ENCODE measurements at regions not wholly inside any gene's neighbourhood (a gene's known extent, or its start where the extent isn't known, plus 50 kb on each side); places are given as distances from the start of the nearest gene placed in this dataset.

DNA sequence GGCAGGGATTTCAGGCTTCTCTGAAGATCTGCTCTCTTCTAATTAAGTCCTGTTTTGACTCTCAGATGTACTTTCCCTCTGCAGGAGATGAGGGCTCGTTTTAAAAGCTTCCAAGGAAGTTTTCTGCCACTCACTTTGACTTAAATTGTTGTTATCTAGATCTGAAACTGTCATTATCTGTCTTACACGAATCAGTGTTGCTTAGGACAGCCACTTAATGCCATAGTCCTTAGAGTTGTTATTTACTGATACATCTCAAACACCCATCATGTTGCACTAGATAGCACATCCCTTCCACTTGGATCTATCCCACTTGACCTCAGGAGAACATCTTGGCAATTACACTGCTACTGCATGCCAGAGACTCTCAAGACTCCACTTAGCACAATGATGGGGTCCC lies 86.9 kb upstream of the FAT3 start:
- Mint-ChIP-seq H3K9me3 (peaks cover 6% of the 10 kb centered on the region), H3K36me3 (ENCODE audit: low read depth) (no peaks in the 10 kb centered on the region), H3K4me3 (no peak overlapping the region), H3K4me1 (ENCODE audit: low read depth) (no peaks in the 10 kb centered on the region), H3K27me3 (ENCODE audit: low read depth) (no peaks in the 10 kb centered on the region), H3K27ac (no peak overlapping the region)

DNA sequence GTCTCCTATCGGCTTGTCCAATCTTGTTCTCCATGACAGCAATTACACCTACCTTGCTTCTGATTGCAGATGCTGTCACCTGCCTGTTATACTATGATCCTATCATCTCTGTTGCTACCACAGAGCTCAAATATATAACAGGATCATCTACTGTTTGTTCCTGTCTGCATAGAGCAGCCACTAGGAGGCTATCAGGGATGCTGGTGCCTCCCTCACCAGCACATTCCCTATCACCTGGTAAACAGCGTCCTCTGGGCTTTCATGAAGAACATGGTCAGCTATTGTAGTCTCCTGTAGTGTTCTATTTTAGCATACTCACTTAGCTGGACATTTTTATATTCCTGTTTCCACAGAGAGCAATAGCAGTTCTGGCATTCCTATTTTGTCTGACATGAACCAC lies 87.8 kb upstream of the FAT3 start:
- Mint-ChIP-seq H3K27ac (no peak overlapping the region), H3K36me3 (ENCODE audit: low read depth) (no peaks in the 10 kb centered on the region), H3K27me3 (ENCODE audit: low read depth) (no peaks in the 10 kb centered on the region), H3K4me3 (no peak overlapping the region), H3K9me3 (peaks cover 6% of the 10 kb centered on the region), H3K4me1 (ENCODE audit: low read depth) (no peaks in the 10 kb centered on the region)

DNA sequence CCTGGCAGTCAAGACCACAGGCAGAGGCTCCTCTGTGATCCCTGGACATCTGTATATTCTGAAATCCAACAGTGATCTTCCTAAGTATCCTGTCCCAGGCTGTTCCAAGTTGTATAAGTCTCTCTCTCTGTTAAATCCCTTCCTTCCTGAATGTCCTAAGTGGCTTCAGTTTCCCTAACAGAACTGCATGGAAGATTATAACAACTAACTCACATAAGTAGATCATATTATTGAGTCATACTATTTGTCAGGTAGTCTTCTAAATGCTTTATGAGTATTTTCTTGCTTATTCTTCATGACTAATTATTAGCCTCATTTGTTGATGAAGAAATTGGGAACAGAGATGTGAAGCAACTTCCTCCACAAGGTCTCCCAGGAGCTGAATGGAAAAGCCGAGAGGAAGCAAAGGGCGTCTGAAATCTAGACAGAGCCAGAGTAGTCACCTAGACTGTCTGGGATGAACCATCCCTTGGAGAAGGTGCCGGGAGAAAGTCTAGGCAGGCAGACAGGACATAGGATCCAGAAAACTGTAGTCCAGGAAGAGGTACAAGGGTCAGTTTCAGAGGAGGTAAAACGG lies 93.2 kb upstream of the FAT3 start:
- H3K27ac Mint-ChIP-seq, result no peak overlapping the region
- no peaks in the 10 kb centered on the region for H3K36me3 Mint-ChIP-seq (ENCODE audit: low read depth)
- H3K9me3 Mint-ChIP-seq, result peaks cover 6% of the 10 kb centered on the region
- H3K4me1 Mint-ChIP-seq (ENCODE audit: low read depth), result no peaks in the 10 kb centered on the region
- no peak overlapping the region for H3K4me3 Mint-ChIP-seq
- H3K27me3 Mint-ChIP-seq (ENCODE audit: low read depth), result no peaks in the 10 kb centered on the region

DNA sequence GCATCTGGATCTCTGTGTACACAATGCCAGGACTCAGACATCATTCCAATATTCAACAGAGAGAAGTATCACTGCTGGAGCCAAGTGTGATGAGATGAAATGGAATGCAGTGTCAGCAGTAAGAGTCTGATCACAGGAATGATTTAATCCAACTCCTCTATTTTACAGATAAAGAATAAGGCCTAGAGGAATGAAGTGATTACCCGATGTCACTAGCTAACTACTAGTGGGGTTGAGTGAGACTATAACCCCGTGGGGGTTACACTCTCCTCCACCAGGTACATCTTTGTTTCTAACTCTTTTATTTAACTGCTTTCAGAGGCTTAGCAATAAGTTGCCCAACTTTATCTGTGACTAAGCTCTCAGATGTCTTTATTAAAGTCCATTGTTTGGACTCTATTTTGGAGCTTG lies 94.2 kb upstream of the FAT3 start:
- H3K27ac Mint-ChIP-seq, result no peak overlapping the region
- no peak overlapping the region for H3K4me3 Mint-ChIP-seq
- H3K4me1 Mint-ChIP-seq (ENCODE audit: low read depth), result no peaks in the 10 kb centered on the region
- peaks cover 6% of the 10 kb centered on the region for H3K9me3 Mint-ChIP-seq
- no peaks in the 10 kb centered on the region for H3K27me3 Mint-ChIP-seq (ENCODE audit: low read depth)
- no peaks in the 10 kb centered on the region for H3K36me3 Mint-ChIP-seq (ENCODE audit: low read depth)

DNA sequence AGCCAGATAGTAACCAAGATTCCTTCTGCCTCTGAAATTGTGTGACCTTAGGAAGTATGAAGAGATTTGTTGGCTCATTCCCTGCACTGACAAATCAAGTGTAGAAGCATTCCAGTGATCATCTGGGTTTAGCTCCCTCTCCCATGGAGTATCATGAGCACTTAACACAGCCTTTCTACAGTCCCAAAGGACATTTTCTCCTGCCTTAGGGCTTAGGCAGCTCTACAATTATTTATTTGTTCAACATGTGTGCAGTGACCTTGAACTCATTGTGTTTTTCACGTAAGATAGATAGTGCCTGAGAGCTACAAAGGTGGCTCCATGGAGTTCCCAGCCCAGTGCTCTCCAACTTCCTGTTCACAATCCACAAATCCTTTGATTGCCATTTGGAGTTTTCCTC lies 94.8 kb upstream of the FAT3 start:
- no peaks in the 10 kb centered on the region for H3K27me3 Mint-ChIP-seq (ENCODE audit: low read depth)
- H3K4me3 Mint-ChIP-seq, result no peak overlapping the region
- H3K36me3 Mint-ChIP-seq (ENCODE audit: low read depth), result no peaks in the 10 kb centered on the region
- no peaks in the 10 kb centered on the region for H3K4me1 Mint-ChIP-seq (ENCODE audit: low read depth)
- no peak overlapping the region for H3K27ac Mint-ChIP-seq
- peaks cover under 1% of the 10 kb centered on the region for H3K9me3 Mint-ChIP-seq

DNA sequence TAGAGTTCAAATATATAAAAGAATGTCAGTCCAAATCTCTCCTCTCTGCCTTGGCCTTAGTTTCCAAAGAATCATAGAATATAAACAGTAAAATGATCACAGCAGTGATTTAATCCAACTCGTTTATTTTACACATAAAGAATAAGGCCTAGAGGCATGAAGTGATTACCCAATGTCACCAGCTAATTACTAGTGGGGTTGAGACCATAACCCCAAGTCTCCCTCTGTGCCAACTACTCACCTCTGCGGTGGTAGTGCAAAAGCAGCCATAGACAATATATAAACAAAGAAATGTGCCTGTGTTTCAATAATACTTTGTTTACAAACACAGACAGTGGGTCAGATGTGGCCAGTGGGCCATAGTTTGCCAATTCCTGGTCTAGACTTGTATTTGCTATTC lies 96.6 kb upstream of the FAT3 start:
- no peaks in the 10 kb centered on the region for H3K9me3 Mint-ChIP-seq
- no peaks in the 10 kb centered on the region for H3K36me3 Mint-ChIP-seq (ENCODE audit: low read depth)
- H3K4me1 Mint-ChIP-seq (ENCODE audit: low read depth), result no peaks in the 10 kb centered on the region
- H3K4me3 Mint-ChIP-seq, result no peak overlapping the region
- H3K27ac Mint-ChIP-seq, result no peak overlapping the region
- no peaks in the 10 kb centered on the region for H3K27me3 Mint-ChIP-seq (ENCODE audit: low read depth)

DNA sequence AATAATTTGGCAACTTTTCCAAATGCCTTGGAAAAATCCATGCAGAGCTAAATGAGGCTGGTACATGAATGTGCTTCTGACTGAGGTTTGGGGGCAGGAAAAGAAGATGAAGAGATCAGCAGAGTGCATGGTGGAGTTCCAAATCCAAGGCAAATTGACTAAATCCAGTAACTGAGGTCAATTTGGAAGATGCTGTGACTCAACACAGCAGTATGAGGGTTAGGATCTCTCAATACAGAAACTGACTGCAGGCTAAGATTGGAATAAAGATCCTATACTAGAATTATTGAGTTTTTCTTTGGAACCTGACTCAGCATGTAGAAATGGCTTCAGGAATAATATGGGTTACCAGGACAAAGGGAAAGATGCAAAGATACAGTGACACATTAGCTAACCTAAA lies 99.3 kb upstream of the FAT3 start:
- no peak overlapping the region for H3K4me3 Mint-ChIP-seq
- no peaks in the 10 kb centered on the region for H3K4me1 Mint-ChIP-seq (ENCODE audit: low read depth)
- H3K27ac Mint-ChIP-seq, result no peak overlapping the region
- H3K9me3 Mint-ChIP-seq, result peaks cover under 1% of the 10 kb centered on the region
- no peaks in the 10 kb centered on the region for H3K27me3 Mint-ChIP-seq (ENCODE audit: low read depth)
- no peaks in the 10 kb centered on the region for H3K36me3 Mint-ChIP-seq (ENCODE audit: low read depth)

DNA sequence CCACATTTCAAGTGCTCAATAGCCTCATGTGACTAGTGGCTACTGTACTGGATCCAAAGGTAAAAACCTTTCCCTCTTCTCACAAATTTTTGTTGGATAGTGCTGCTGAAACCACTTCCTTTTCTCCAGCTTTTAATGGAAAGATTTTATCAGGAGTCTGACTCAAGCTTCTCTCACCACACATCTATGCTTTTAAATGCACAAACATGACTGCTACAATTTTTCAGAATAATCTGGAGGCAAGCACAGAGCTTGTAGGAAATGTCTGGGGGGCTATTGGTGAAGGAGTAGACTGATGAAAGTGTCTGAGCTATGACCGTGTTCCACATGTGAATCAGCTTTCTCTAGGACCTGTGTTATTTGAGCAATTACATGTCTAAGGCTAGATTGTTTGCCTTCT lies 101.1 kb upstream of the FAT3 start:
- peaks cover 5% of the 10 kb centered on the region for H3K9me3 Mint-ChIP-seq
- H3K27ac Mint-ChIP-seq, result no peak overlapping the region
- H3K27me3 Mint-ChIP-seq (ENCODE audit: low read depth), result no peaks in the 10 kb centered on the region
- no peaks in the 10 kb centered on the region for H3K4me1 Mint-ChIP-seq (ENCODE audit: low read depth)
- H3K36me3 Mint-ChIP-seq (ENCODE audit: low read depth), result no peaks in the 10 kb centered on the region
- H3K4me3 Mint-ChIP-seq, result no peak overlapping the region

DNA sequence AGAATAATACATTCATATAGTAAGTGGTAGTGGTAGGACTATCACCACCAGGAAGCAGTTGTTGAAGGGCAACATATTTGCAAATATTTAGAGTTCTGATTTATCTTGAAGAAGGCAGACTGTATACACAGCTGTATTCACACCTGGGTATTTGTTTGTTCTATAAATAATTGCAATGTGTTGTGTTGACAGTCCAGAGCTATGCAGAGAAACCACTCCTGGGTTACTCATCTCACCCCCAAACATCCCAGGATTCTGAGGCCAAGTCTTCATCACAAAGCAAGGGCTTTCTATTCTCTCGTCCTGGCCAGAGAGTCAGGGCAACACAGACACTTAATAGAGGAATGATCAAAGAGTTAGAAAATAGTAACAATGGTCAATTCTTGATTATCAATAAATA lies 102.1 kb upstream of the FAT3 start:
- Mint-ChIP-seq H3K27me3 (ENCODE audit: low read depth) (no peaks in the 10 kb centered on the region), H3K4me3 (no peak overlapping the region), H3K4me1 (ENCODE audit: low read depth) (no peaks in the 10 kb centered on the region), H3K36me3 (ENCODE audit: low read depth) (no peaks in the 10 kb centered on the region), H3K27ac (no peak overlapping the region), H3K9me3 (peaks cover 5% of the 10 kb centered on the region)

DNA sequence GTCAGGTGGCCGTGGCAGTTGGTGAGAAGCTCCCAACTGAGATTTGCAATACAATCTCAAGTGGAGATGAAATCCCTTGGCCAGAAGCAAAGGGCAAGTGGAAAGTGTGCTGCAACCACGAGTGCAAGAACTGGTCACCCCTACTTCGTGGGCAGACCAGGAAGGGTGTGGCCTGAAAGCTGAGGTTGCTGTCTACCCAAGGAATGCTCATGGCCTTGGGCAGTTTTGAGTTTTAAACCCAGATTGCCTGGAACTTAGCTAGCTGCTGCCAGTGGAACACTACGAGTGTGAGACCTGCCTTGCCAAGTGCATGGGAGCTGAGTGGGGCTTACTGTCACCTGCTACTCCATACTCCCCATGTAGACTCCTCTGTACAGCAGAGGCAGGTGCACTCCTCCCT lies 113.3 kb upstream of the FAT3 start:
- Mint-ChIP-seq H3K4me1 (ENCODE audit: low read depth) (no peaks in the 10 kb centered on the region), H3K9me3 (peaks cover 10% of the 10 kb centered on the region), H3K27me3 (ENCODE audit: low read depth) (no peaks in the 10 kb centered on the region), H3K4me3 (no peak overlapping the region), H3K36me3 (ENCODE audit: low read depth) (no peaks in the 10 kb centered on the region), H3K27ac (no peak overlapping the region)

DNA sequence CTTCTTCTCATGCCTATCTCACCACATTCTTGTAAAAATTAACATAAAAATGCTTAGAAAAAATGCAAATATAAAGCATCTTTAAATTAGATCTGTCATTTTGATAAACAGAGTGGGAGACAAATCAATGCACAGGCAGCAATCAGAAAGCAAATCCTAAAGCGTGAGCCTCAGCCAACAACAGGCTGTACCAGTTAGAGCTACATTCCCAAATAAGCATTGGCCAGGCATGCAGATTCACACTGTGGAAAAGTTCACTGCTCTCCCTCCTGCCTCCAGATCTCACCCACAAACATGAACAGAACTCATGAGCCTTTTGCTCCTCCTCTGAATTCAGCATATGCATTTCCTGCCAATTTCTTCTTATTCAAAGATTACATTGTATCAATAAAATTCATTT lies 115.2 kb upstream of the FAT3 start:
- peaks cover 10% of the 10 kb centered on the region for H3K9me3 Mint-ChIP-seq
- no peaks in the 10 kb centered on the region for H3K4me1 Mint-ChIP-seq (ENCODE audit: low read depth)
- no peak overlapping the region for H3K4me3 Mint-ChIP-seq
- no peaks in the 10 kb centered on the region for H3K27me3 Mint-ChIP-seq (ENCODE audit: low read depth)
- no peak overlapping the region for H3K27ac Mint-ChIP-seq
- H3K36me3 Mint-ChIP-seq (ENCODE audit: low read depth), result no peaks in the 10 kb centered on the region

DNA sequence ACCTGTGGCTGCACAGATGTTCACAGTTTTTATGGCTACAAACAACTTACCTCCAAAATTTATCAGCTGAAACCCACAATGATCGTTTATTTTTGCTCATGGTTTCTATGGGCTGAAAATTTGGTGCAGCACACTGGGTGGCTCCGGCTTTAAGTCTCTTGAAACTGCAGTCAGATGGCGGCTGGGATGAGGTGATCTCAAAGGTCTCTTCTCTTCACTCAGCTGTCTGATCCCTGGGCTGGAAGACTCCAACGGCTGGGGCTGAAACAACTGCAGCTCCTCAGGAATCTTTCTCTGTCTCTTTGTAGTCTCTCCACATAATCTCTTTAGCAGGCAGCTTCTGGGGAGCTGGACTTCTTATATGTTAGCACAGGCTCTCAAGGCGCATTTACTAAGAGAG lies 117.3 kb upstream of the FAT3 start:
- Mint-ChIP-seq H3K4me3 (no peak overlapping the region), H3K9me3 (no peaks in the 10 kb centered on the region), H3K36me3 (ENCODE audit: low read depth) (no peaks in the 10 kb centered on the region), H3K27ac (no peak overlapping the region), H3K4me1 (ENCODE audit: low read depth) (no peaks in the 10 kb centered on the region), H3K27me3 (ENCODE audit: low read depth) (no peaks in the 10 kb centered on the region)

DNA sequence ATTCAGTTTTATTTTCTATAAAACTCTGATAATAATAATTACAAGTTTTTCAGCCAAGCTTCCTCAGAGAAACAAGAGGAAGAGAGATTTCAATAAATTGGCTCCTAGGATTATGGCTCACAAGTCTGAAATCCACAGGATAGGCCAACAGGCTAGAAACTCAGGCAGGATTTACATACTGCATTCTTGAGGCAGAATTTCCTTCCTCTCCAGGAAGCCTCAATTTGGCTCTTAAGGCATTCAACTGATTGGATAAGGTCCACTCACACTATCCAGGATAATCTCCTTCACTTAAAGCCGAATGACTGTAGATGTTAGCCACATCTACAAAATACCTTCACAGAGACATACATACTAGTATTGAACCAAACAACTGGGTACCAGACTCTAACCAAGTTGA lies 120.3 kb upstream of the FAT3 start:
- Mint-ChIP-seq H3K4me3 (no peak overlapping the region), H3K36me3 (ENCODE audit: low read depth) (no peaks in the 10 kb centered on the region), H3K27ac (no peak overlapping the region), H3K9me3 (no peaks in the 10 kb centered on the region), H3K27me3 (ENCODE audit: low read depth) (no peaks in the 10 kb centered on the region), H3K4me1 (ENCODE audit: low read depth) (no peaks in the 10 kb centered on the region)

DNA sequence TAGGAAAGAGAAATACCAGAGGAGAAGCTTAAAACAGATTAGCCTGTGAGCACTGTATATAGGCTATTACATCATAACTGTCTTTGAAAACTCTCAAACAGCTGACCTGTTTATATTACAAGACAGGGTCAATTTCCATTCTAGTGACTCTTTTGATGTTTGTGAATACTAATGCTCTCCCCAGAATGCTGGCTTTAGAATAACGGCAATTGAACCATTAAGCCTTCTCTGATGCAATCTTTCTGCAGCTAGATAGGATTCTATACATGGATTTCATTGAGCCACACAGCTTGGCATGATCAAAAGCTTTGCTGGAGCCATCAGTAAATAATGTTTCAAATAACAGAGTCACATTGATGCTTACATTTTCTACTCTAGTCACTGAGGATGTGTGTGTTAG lies 122.7 kb upstream of the FAT3 start:
- Mint-ChIP-seq H3K27me3 (ENCODE audit: low read depth) (no peaks in the 10 kb centered on the region), H3K4me3 (no peak overlapping the region), H3K9me3 (no peaks in the 10 kb centered on the region), H3K27ac (no peak overlapping the region), H3K4me1 (ENCODE audit: low read depth) (no peaks in the 10 kb centered on the region), H3K36me3 (ENCODE audit: low read depth) (no peaks in the 10 kb centered on the region)

DNA sequence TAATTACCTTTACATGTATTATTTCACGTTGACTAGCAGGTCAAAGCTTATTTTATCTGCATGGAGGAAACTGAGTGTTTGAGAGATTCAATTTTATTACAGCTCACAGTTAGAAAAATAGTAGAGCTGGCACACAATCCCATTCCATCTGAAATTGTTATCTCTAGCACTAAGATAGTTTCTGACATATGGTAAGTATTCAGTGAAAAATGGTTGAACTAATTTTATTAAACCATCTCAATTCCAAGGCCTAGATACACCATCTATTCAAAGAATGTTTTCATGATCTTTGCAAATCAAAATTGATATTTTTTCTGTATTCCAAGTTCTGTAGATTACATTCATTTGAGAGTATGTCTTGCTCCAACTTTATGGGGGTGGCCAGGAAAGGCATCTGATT lies 125.4 kb upstream of the FAT3 start:
- Mint-ChIP-seq H3K36me3 (ENCODE audit: low read depth) (no peaks in the 10 kb centered on the region), H3K27me3 (ENCODE audit: low read depth) (no peaks in the 10 kb centered on the region), H3K4me1 (ENCODE audit: low read depth) (no peaks in the 10 kb centered on the region), H3K27ac (no peak overlapping the region), H3K9me3 (no peaks in the 10 kb centered on the region), H3K4me3 (no peak overlapping the region)

DNA sequence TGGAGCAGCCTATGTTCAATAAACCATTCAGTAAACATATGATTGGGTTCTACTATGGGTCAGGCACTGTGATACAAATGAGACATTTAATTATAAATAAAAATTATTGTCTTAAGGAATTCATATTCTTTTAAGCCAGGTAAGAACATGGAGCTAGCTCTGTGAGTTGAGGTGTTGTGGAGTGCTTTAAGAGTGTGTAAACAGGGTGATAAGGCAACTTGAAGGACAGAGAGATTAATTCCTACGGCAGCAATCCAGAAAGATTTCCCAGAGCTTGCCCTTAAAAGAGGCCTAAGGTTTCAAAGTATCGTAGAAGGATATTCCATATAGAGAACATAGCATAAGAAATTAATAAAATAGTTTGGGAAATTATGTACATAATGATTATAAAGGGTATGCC lies 126.4 kb upstream of the FAT3 start:
- peaks cover 5% of the 10 kb centered on the region for H3K9me3 Mint-ChIP-seq
- H3K4me1 Mint-ChIP-seq (ENCODE audit: low read depth), result no peaks in the 10 kb centered on the region
- no peaks in the 10 kb centered on the region for H3K36me3 Mint-ChIP-seq (ENCODE audit: low read depth)
- H3K27ac Mint-ChIP-seq, result no peak overlapping the region
- H3K27me3 Mint-ChIP-seq (ENCODE audit: low read depth), result no peaks in the 10 kb centered on the region
- H3K4me3 Mint-ChIP-seq, result no peak overlapping the region

Measured in T-helper 1 cell treated with Interleukin-12 subunit alpha and Interleukin-12 subunit beta and Interleukin-4 antibody, amounts not matched to agents 30 μg/mL and 1 μg/mL, for 36 hours (primary cell).